Stimulated activated CD8-positive, alpha-beta memory T cell treated with anti-CD3 and anti-CD28 coated beads, Interleukin-12 subunit alpha, Interleukin-12 subunit beta, amount 100 ng/mL, for 1 hour (primary cell): ENCODE measurements at regions not wholly inside any gene's neighbourhood (a gene's known extent, or its start where the extent isn't known, plus 50 kb on each side); places are given as distances from the start of the nearest gene placed in this dataset.

Source experiments
- DNase-seq: peaks from one replicate; pipeline ENCODE4 v3.0.0-alpha.2; 2020; ENCODE audit warnings: low read depth

- DNase-seq: no peak
These were observed 180.1 kb upstream of the ARID2 start for GRCh38 chr12:45549337-45549902.

- DNase-seq: no peak
These were observed 176.3 kb upstream of the ARID2 start for GRCh38 chr12:45553204-45553603.

GRCh38 chr12:45557016-45557415, 172.5 kb upstream of the ARID2 start:
- DNase-seq: no peak

GRCh38 chr12:45558353-45558752, 171.2 kb upstream of the ARID2 start:
- DNase-seq: no peak

GRCh38 chr12:45559537-45559936, 170.0 kb upstream of the ARID2 start:
- no peak for DNase-seq

GRCh38 chr12:45560689-45561088, 168.8 kb upstream of the ARID2 start:
- no peak for DNase-seq

GRCh38 chr12:45561488-45561887, 168.0 kb upstream of the ARID2 start:
- DNase-seq: no peak

- DNase-seq: no peak
These were observed 163.9 kb upstream of the ARID2 start for GRCh38 chr12:45565590-45565989.

- no peak for DNase-seq
These were observed 163.2 kb upstream of the ARID2 start for GRCh38 chr12:45566257-45566656.

- DNase-seq: no peak
These were observed 160.7 kb upstream of the ARID2 start for GRCh38 chr12:45568808-45569207.

GRCh38 chr12:45570501-45570900, 159.0 kb upstream of the ARID2 start:
- DNase-seq: no peak

GRCh38 chr12:45572114-45572513, 157.4 kb upstream of the ARID2 start:
- DNase-seq: no peak

- no peak for DNase-seq
These were observed 154.1 kb upstream of the ARID2 start for GRCh38 chr12:45575417-45575816.

GRCh38 chr12:45575823-45576475, 153.6 kb upstream of the ARID2 start:
- no peak for DNase-seq

- DNase-seq: no peak
These were observed 151.6 kb upstream of the ARID2 start for GRCh38 chr12:45577844-45578399.

- DNase-seq: no peak
These were observed 149.0 kb upstream of the ARID2 start for GRCh38 chr12:45580356-45580969.

GRCh38 chr12:45581112-45581511, 148.4 kb upstream of the ARID2 start:
- DNase-seq: no peak

- DNase-seq: no peak
These were observed 147.0 kb upstream of the ARID2 start for GRCh38 chr12:45582536-45582935.

GRCh38 chr12:45582986-45583659, 146.4 kb upstream of the ARID2 start:
- DNase-seq: no peak

GRCh38 chr12:45584336-45584735, 145.2 kb upstream of the ARID2 start:
- DNase-seq: no peak

- no peak for DNase-seq
These were observed 143.8 kb upstream of the ARID2 start for GRCh38 chr12:45585522-45586230.

- DNase-seq: no peak
These were observed 143.0 kb upstream of the ARID2 start for GRCh38 chr12:45586486-45586885.
